ENCODE measurements at regions not wholly inside any gene's neighbourhood (a gene's known extent, or its start where the extent isn't known, plus 50 kb on each side); places are given as distances from the start of the nearest gene placed in this dataset.
"Not testable (repeated sequence)": the region's sequence is repeated elsewhere in the genome, so short reads cannot be mapped to it uniquely, and the experiment has no call there.

DNA sequence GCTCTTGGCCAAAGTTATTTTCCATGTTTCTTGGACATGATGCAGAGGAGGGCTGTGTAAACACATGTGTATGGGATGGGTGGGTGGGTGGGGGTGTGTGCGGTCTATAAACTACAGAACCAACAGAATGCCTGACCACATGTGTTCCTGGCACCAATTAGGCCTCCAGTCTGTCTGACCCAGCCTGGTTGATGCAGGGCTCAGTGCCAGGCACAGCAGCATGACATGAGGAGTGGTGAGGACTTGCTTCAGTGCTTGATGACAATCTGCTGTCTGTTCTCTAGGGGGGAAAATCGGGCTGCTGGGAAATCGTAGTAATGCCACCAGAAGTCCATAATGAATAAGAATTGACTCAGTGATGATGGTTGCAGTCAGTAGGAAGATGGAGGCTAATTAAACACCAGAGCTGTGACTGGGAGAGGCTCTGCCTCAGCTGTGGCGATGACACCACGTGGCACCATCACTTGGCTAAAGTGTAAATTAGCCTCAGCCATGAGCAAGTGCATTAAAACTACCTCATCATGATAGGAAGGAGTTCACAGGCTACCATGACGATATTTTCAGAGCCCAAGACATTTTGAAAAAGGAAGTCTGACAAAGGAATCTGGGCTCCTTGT is 260.1 kb upstream of the PODXL start:
- in situ Hi-C loops (cut with MboI; ENCODE audit: low sequenced_read_pairs, unreplicated experiment), result no loop called here
- no peak for DNase-seq (ENCODE audit: low spot score)
- TF ChIP-seq, protein P1, sequence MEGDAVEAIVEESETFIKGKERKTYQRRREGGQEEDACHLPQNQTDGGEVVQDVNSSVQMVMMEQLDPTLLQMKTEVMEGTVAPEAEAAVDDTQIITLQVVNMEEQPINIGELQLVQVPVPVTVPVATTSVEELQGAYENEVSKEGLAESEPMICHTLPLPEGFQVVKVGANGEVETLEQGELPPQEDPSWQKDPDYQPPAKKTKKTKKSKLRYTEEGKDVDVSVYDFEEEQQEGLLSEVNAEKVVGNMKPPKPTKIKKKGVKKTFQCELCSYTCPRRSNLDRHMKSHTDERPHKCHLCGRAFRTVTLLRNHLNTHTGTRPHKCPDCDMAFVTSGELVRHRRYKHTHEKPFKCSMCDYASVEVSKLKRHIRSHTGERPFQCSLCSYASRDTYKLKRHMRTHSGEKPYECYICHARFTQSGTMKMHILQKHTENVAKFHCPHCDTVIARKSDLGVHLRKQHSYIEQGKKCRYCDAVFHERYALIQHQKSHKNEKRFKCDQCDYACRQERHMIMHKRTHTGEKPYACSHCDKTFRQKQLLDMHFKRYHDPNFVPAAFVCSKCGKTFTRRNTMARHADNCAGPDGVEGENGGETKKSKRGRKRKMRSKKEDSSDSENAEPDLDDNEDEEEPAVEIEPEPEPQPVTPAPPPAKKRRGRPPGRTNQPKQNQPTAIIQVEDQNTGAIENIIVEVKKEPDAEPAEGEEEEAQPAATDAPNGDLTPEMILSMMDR (IDR thresholded peaks at IDR 0.05; ENCODE audit: borderline replicate concordance, control extremely low read depth, extremely low read depth, insufficient read depth, missing control alignments), result no peak

DNA sequence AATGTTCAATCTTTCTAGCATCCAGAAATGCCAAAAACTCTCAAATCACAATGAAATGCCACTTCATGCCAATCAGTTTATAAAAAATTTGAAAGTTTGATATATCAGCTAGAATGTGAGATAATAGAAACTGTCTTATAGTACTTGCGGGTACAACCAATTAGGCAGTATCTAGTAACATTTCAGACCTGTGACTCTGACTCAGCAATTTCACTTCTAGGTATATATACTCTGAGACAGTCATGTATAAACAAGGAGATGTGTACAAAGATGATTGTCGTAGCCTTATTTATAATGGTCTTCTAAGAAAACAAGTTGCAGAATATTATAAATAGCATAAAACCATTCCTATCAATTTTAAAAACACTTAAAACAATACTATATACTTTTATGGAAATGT is 252.3 kb upstream of the PODXL start:
- no peak for DNase-seq (ENCODE audit: low spot score)
- in situ Hi-C loops (cut with MboI; ENCODE audit: low sequenced_read_pairs, unreplicated experiment), result no loop called here
- TF ChIP-seq, protein P1 (IDR thresholded peaks at IDR 0.05; ENCODE audit: borderline replicate concordance, control extremely low read depth, extremely low read depth, insufficient read depth, missing control alignments), result no peak

DNA sequence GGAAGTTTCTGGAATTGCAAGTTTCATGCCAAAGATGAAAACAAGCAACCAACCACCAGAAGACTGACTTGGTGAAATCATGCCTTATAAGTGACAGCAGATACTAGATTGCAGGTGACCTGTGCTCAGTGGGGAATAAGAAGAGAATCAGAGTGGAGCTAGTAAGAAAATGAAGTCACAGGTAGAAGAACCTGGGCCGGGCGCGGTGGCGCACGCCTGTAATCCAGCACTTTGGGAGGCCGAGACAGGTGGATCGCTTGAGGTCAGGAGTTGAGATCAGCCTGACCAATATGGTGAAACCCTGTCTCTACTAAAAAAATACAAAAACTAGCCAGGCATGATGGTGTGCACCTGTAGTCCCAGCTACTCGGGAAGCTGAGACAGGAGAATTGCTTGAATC is 251.7 kb upstream of the PODXL start:
- DNase-seq (ENCODE audit: low spot score), result not testable (repeated sequence)

DNA sequence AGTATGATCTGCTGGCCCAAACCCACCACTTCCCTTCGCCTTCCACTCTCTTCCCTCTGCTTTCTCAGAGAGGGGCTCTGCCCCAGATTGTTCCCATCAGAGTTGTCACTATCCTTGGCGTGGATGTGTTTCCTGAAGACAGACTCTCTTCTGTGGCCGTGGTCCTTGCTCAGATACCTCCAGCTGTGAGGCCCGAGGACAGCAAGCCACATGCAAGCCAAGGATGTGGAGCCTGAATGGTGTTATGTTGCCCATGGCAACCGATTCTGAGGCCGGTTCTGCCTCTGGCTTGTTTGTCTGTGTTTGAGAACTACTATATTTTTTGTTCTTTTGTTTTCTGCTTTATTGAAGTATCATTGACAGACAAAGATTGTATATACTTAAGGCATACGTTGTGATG is 247.4 kb upstream of the PODXL start:
- TF ChIP-seq, protein P1 (IDR thresholded peaks at IDR 0.05; ENCODE audit: borderline replicate concordance, control extremely low read depth, extremely low read depth, insufficient read depth, missing control alignments), result no peak
- in situ Hi-C loops (cut with MboI; ENCODE audit: low sequenced_read_pairs, unreplicated experiment), result no loop called here
- no peak for DNase-seq (ENCODE audit: low spot score)

More for the DNA sequence above, 251.7 kb upstream of the PODXL start:
- in situ Hi-C loops (cut with MboI; ENCODE audit: low sequenced_read_pairs, unreplicated experiment), result not testable (repeated sequence)

DNA sequence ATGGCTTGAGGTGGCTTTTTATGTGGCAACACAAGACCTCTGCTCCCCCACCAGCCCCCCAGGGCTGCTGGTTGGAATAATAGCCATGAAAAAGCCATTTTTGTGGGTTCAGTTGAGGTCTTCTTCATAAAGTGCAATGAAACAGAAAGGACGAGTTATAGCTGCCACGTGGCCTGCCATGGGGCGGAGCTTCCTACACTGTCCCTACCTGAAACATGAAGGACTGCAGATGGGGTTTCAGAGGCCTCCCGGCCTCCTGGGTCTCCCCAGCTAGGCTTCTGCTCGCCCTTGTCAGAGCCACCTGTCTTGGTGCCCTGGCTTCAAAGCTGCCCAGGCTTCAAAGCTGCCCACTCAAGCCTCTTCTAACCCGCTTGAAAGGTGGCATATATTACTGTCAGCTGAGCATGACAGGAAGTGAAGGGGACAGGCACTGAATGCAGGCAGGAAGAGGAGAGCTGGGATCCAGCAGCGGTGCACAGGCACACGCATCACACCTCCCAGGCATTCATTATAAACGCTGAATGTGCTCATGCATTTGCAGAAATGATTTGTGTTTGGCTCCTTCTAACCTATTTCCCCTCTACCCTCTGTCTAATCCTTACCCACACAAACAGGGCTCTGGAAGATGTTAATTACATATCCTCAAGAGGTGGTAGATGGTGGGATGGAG is 245.9 kb upstream of the PODXL start:
- DNase-seq (ENCODE audit: low spot score), result no peak
- TF ChIP-seq, protein P1 (IDR thresholded peaks at IDR 0.05; ENCODE audit: borderline replicate concordance, control extremely low read depth, extremely low read depth, insufficient read depth, missing control alignments), result no peak
- in situ Hi-C loops (cut with MboI; ENCODE audit: low sequenced_read_pairs, unreplicated experiment), result no loop called here

DNA sequence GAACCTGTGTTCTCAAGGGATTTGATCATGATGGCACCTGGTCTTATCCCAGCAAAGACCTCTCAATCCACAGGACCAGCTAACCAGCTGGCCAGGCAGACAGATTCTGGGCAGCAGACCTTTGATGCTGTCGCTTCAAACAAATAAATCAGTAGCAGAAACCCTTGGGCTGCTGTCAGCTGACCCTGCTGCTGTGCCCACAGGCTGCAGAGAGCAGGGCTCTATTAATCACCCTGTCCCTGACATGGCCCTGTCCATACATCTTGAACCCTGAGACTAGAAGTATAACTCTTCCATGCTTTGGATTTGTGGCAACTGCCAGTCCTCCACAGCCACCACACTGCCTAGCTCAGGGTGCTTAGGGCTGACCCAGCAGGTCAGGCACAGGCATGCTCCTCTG is 244.1 kb upstream of the PODXL start:
- TF ChIP-seq, protein P1 (IDR thresholded peaks at IDR 0.05; ENCODE audit: borderline replicate concordance, control extremely low read depth, extremely low read depth, insufficient read depth, missing control alignments), result no peak
- no peak for DNase-seq (ENCODE audit: low spot score)
- in situ Hi-C loops (cut with MboI; ENCODE audit: low sequenced_read_pairs, unreplicated experiment), result no loop called here

DNA sequence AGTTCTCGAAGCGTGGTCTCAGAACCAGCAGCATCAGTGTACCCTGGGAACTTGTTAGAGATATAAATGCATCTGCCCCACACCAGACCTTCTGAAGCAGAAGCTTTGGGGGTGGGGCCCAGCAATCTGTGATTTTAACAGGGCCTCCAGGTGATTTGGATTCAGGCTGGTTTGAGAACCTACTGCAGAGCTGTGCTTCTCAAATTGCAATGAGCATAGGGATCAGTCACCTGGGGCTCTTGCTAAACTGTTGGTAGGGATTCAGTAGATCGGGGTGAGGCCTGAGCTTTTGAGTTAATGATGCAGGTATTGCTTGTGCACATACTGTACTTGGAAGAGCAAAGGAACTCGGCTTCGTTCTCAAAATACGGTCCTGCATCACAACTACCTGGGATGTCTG is 243.6 kb upstream of the PODXL start:
- in situ Hi-C loops (cut with MboI; ENCODE audit: low sequenced_read_pairs, unreplicated experiment), result no loop called here
- TF ChIP-seq, protein P1 (IDR thresholded peaks at IDR 0.05; ENCODE audit: borderline replicate concordance, control extremely low read depth, extremely low read depth, insufficient read depth, missing control alignments), result no peak

More for the DNA sequence above, 243.6 kb upstream of the PODXL start:
- DNase-seq (ENCODE audit: low spot score), result no peak

Data from GM13976 (cell line).